ENCODE measurements at regions not wholly inside any gene's neighbourhood (a gene's known extent, or its start where the extent isn't known, plus 50 kb on each side); places are given as distances from the start of the nearest gene placed in this dataset.

GRCh38 chr1:178028841-178029481 is 59.1 kb upstream of the SEC16B start:
- Mint-ChIP-seq H3K4me1 (ENCODE audit: unreplicated experiment) (peaks cover 18% of the 10 kb centered on the region), H3K27me3 (ENCODE audit: unreplicated experiment) (peaks cover 6% of the 10 kb centered on the region), H3K4me3 (ENCODE audit: unreplicated experiment) (no peak overlapping the region), H3K27ac (ENCODE audit: unreplicated experiment) (no peak overlapping the region), H3K36me3 (ENCODE audit: low read depth, unreplicated experiment) (no peaks in the 10 kb centered on the region), H3K9me3 (ENCODE audit: unreplicated experiment) (no peaks in the 10 kb centered on the region)
- no peak for TF ChIP-seq CTCF (IDR thresholded peaks at IDR 0.05; ENCODE audit: unreplicated experiment)
- no peak for DNase-seq (ENCODE audit: low spot score)

GRCh38 chr1:178030467-178030866 is 60.6 kb upstream of the SEC16B start:
- no peak for DNase-seq (ENCODE audit: low spot score)
- Mint-ChIP-seq H3K27ac (ENCODE audit: unreplicated experiment) (no peak overlapping the region), H3K4me1 (ENCODE audit: unreplicated experiment) (peaks cover 18% of the 10 kb centered on the region), H3K36me3 (ENCODE audit: low read depth, unreplicated experiment) (no peaks in the 10 kb centered on the region), H3K4me3 (ENCODE audit: unreplicated experiment) (no peak overlapping the region), H3K27me3 (ENCODE audit: unreplicated experiment) (peaks cover 6% of the 10 kb centered on the region), H3K9me3 (ENCODE audit: unreplicated experiment) (no peaks in the 10 kb centered on the region)
- TF ChIP-seq CTCF (IDR thresholded peaks at IDR 0.05; ENCODE audit: unreplicated experiment) = no peak

GRCh38 chr1:178031856-178032320 is 62.0 kb upstream of the RASAL2 start:
- H3K9me3 Mint-ChIP-seq (ENCODE audit: unreplicated experiment) = no peaks in the 10 kb centered on the region
- DNase-seq (ENCODE audit: low spot score) = peak; percentile 83
- H3K36me3 Mint-ChIP-seq (ENCODE audit: low read depth, unreplicated experiment) = no peaks in the 10 kb centered on the region
- peak; percentile 93 for TF ChIP-seq CTCF (IDR thresholded peaks at IDR 0.05; ENCODE audit: unreplicated experiment)
- H3K27me3 Mint-ChIP-seq (ENCODE audit: unreplicated experiment) = peaks cover 6% of the 10 kb centered on the region
- peak overlapping the region; percentile 1 for H3K27ac Mint-ChIP-seq (ENCODE audit: unreplicated experiment)
- H3K4me3 Mint-ChIP-seq (ENCODE audit: unreplicated experiment) = no peak overlapping the region
- H3K4me1 Mint-ChIP-seq (ENCODE audit: unreplicated experiment) = peaks cover 18% of the 10 kb centered on the region

GRCh38 chr1:178033019-178033418 is 60.9 kb upstream of the RASAL2 start:
- peaks cover 18% of the 10 kb centered on the region for H3K4me1 Mint-ChIP-seq (ENCODE audit: unreplicated experiment)
- no peaks in the 10 kb centered on the region for H3K9me3 Mint-ChIP-seq (ENCODE audit: unreplicated experiment)
- DNase-seq (ENCODE audit: low spot score) = no peak
- no peaks in the 10 kb centered on the region for H3K36me3 Mint-ChIP-seq (ENCODE audit: low read depth, unreplicated experiment)
- no peak overlapping the region for H3K27ac Mint-ChIP-seq (ENCODE audit: unreplicated experiment)
- peaks cover 6% of the 10 kb centered on the region for H3K27me3 Mint-ChIP-seq (ENCODE audit: unreplicated experiment)
- TF ChIP-seq CTCF (IDR thresholded peaks at IDR 0.05; ENCODE audit: unreplicated experiment) = no peak
- no peak overlapping the region for H3K4me3 Mint-ChIP-seq (ENCODE audit: unreplicated experiment)

- no peak for DNase-seq (ENCODE audit: low spot score)
- Mint-ChIP-seq H3K4me1 (ENCODE audit: unreplicated experiment) (peaks cover 18% of the 10 kb centered on the region), H3K4me3 (ENCODE audit: unreplicated experiment) (no peak overlapping the region), H3K27ac (ENCODE audit: unreplicated experiment) (no peak overlapping the region), H3K27me3 (ENCODE audit: unreplicated experiment) (peaks cover 6% of the 10 kb centered on the region), H3K36me3 (ENCODE audit: low read depth, unreplicated experiment) (no peaks in the 10 kb centered on the region), H3K9me3 (ENCODE audit: unreplicated experiment) (no peaks in the 10 kb centered on the region)
- TF ChIP-seq CTCF (IDR thresholded peaks at IDR 0.05; ENCODE audit: unreplicated experiment) = no peak
Measured at GRCh38 chr1:178034676-178035075, 59.2 kb upstream of the RASAL2 start.
